B cell (primary cell): ENCODE measurements at regions not wholly inside any gene's neighbourhood (a gene's known extent, or its start where the extent isn't known, plus 50 kb on each side); places are given as distances from the start of the nearest gene placed in this dataset.

Experiments
- ATAC-seq: fragments of 200-7000 bp; cut with Tn5 transposase; one replicate; pipeline ENCODE4 v1.10.0; 2021; ENCODE audit warnings: low read depth, mild to moderate bottlenecking, moderate number of reproducible peaks, moderate library complexity
- CTCF ChIA-PET: fragments of 350-600 bp; sonication (Branson Sonifier 250); formaldehyde crosslinking; loops from one replicate; lab custom pipeline; 2021; ENCODE audit warnings: antibody characterized with exemption, inconsistent platforms; lab: Charles Lee
- POLR2A ChIA-PET: fragments of 350-600 bp; sonication (Branson Sonifier 250); formaldehyde crosslinking; loops from one replicate; lab custom pipeline; 2021; ENCODE audit warnings: antibody characterized with exemption; lab: Charles Lee
- DNase-seq: peaks from one replicate; pipeline ENCODE4 v3.0.0; 2013
- H2AFZ ChIP-seq: 2 replicates; pipeline ENCODE4 v1.6.1; 2012; ENCODE audit warnings: mild to moderate bottlenecking, low read depth, low read length; ENCODE audit not compliant: insufficient read depth, poor library complexity, severe bottlenecking
- H3K27ac ChIP-seq, 2 donors: 1 replicate in 1 of 2; 2 replicates in 1 of 2; pipeline ENCODE4 v1.5.1; 2012 to 2013; ENCODE audit warnings: low read length in 2 of 2, mild to moderate bottlenecking in 2 of 2, moderate library complexity in 1 of 2
- H3K27me3 ChIP-seq, 4 experiments: fragments of 200-600 bp in 1 of 4; sonication (generic) in 1 of 4; replicated peaks in 1 of 4; 1 replicate in 2 of 4; 2 replicates in 2 of 4; pipeline versions ENCODE4 v1.6.1 to v1.7.0; 2013 to 2016; ENCODE audit warnings: low read length in 3 of 4, mild to moderate bottlenecking in 2 of 4, mixed read lengths in 1 of 4, moderate library complexity in 1 of 4; ENCODE audit not compliant: insufficient read depth in 4 of 4, control insufficient read depth in 3 of 4; ENCODE audit errors: control extremely low read depth in 1 of 4
- H3K36me3 ChIP-seq, 2 experiments: replicated peaks in 1 of 2; 1 replicate in 1 of 2; 2 replicates in 1 of 2; pipeline versions ENCODE4 v1.6.1 to v1.7.1; 2013; ENCODE audit warnings: low read length in 1 of 2; ENCODE audit not compliant: insufficient read depth in 2 of 2, control insufficient read depth in 1 of 2; ENCODE audit errors: control extremely low read depth in 1 of 2, extremely low read depth in 1 of 2
- H3K4me1 ChIP-seq, 2 donors: fragments of 200-600 bp in 1 of 2; sonication (generic) in 1 of 2; 1 replicate in 1 of 2; 2 replicates in 1 of 2; pipeline versions ENCODE4 v1.5.1 to v1.6.1; 2013 to 2017; ENCODE audit warnings: low read length in 2 of 2; ENCODE audit not compliant: control insufficient read depth in 2 of 2, insufficient read depth in 2 of 2
- H3K4me2 ChIP-seq: replicated peaks from 2 replicates; pipeline ENCODE3; 2012; ENCODE audit warnings: mild to moderate bottlenecking, low read depth, low read length; ENCODE audit not compliant: poor library complexity, severe bottlenecking
- H3K4me3 ChIP-seq, 5 experiments: fragments of 200-600 bp in 1 of 5; sonication (generic) in 1 of 5; 1 replicate in 3 of 5; 2 replicates in 2 of 5; pipeline versions ENCODE4 v1.5.1 to v1.7.0; 2011 to 2016; ENCODE audit warnings: low read length in 4 of 5, mild to moderate bottlenecking in 4 of 5, low read depth in 2 of 5, control low read depth in 1 of 5, moderate library complexity in 1 of 5; ENCODE audit not compliant: insufficient read depth in 1 of 5; ENCODE audit errors: control extremely low read depth in 1 of 5, extremely low read depth in 1 of 5
- H3K79me2 ChIP-seq: fragments of 200-600 bp; sonication (generic); one replicate; pipeline ENCODE4 v1.6.0; 2016; ENCODE audit warnings: low read length; ENCODE audit not compliant: control insufficient read depth, insufficient read depth
- H3K9ac ChIP-seq: fragments of 200-600 bp; sonication (generic); 2 replicates; pipeline ENCODE4 v1.6.1; 2017; ENCODE audit warnings: mild to moderate bottlenecking, low read length, moderate library complexity
- H3K9me3 ChIP-seq, 3 donors: one replicate each; pipeline versions ENCODE4 v1.6.1 to v1.7.1; 2013; ENCODE audit warnings: low read length in 2 of 3; ENCODE audit not compliant: control insufficient read depth in 2 of 3, insufficient read depth in 1 of 3; ENCODE audit errors: control extremely low read depth in 1 of 3
- H4K20me1 ChIP-seq: 2 replicates; pipeline ENCODE4 v1.6.0; 2012; ENCODE audit warnings: mild to moderate bottlenecking, low read length; ENCODE audit not compliant: insufficient read depth, control insufficient read depth, poor library complexity, severe bottlenecking
- H3K27ac Mint-ChIP-seq: one replicate; pipeline ENCODE4 v1.8.0; 2021; ENCODE audit warnings: mixed read lengths
- H3K27me3 Mint-ChIP-seq: one replicate; pipeline ENCODE4 v1.8.0; 2021; ENCODE audit warnings: mixed read lengths
- H3K4me1 Mint-ChIP-seq: one replicate; pipeline ENCODE4 v1.8.0; 2021; ENCODE audit warnings: mixed read lengths
- H3K4me3 Mint-ChIP-seq: one replicate; pipeline ENCODE4 v1.8.0; 2021; ENCODE audit warnings: mixed read lengths
- H3K9me3 Mint-ChIP-seq: one replicate; pipeline ENCODE4 v1.8.0; 2022; ENCODE audit warnings: mixed read lengths; ENCODE audit not compliant: insufficient read depth
- CTCF ChIP-seq: fragments of 200-600 bp; IDR thresholded peaks from one replicate; pipeline ENCODE4 v1.8.0; 2022; ENCODE audit warnings: antibody characterized with exemption, mild to moderate bottlenecking
- EZH2 ChIP-seq: IDR thresholded peaks from 2 replicates; pipeline ENCODE4 v1.6.1; 2012; ENCODE audit warnings: borderline replicate concordance, low read depth, mild to moderate bottlenecking, moderate library complexity, low read length; ENCODE audit not compliant: insufficient read depth, poor library complexity, severe bottlenecking
- WGBS: methylation state at CpG from one replicate; pipeline ENCODE4 v1.1.5; 2013; ENCODE audit warnings: missing lambda C conversion rate; ENCODE audit not compliant: insufficient coverage; 5-methylcytosine and 5-hydroxymethylcytosine counted together
- intact Hi-C: fragments of 100-400 bp; cut with micrococcal nuclease; formaldehyde crosslinking; loops from one replicate; pipeline ENCODE4 v1.10.0; 2022

DNA sequence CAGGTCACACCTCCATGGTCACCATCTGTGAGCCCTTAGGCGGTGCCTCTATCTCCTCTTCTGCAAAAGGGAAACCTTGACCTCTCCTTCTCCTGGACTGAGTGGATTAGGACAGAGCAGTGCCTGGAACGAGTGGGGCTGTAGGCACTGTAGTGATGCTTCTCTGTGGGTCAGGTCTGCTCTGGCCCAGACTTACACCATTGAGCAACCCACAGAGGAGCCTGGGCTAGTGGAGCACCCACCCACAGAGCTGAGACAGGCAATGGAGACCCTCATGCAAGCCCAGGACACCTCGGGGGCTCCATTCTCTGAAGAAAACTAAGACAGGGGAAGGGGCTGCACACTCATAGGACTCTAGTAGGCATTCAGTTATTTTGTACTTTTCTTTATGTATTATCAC lies 400.6 kb downstream of the GADD45G start:
- peaks cover 3% of the 10 kb centered on the region for H3K9me3 Mint-ChIP-seq
- Histone ChIP-seq H3K79me2 (no peaks in the 10 kb centered on the region), H3K27ac (no peak overlapping the region), H4K20me1 (no peaks in the 10 kb centered on the region), H3K36me3 (no peaks in the 10 kb centered on the region), H3K4me3 (no peak overlapping the region), H3K27me3 (no peaks in the 10 kb centered on the region), H2AFZ (no peak overlapping the region), H3K4me2 (no peak overlapping the region), H3K9me3 (peaks cover 0 to 7% (median 6%) of the 10 kb centered on the region in 3 donors), H3K9ac (no peak overlapping the region), H3K4me1 (peaks cover 41 to 45% of the 10 kb centered on the region in 2 donors)
- CTCF ChIA-PET, result interaction anchor here (1.0 kb wide), 1 partner anchor 95 kb away, joined by 3 read pairs; no protein-coding TSS in a partner anchor
- no peaks in the 10 kb centered on the region for H3K27me3 Mint-ChIP-seq
- WGBS, result no CpG with 5 or more reads among the region's 3 CpGs
- H3K4me3 Mint-ChIP-seq, result no peak overlapping the region
- DNase-seq (no peak), ATAC-seq (no peak)
- H3K4me1 Mint-ChIP-seq, result peaks cover 40% of the 10 kb centered on the region
- POLR2A ChIA-PET, result no interaction called here
- no peak overlapping the region for H3K27ac Mint-ChIP-seq
- TF ChIP-seq EZH2, result no peak
- no peak for TF ChIP-seq CTCF
- intact Hi-C loops, result no loop called here

DNA sequence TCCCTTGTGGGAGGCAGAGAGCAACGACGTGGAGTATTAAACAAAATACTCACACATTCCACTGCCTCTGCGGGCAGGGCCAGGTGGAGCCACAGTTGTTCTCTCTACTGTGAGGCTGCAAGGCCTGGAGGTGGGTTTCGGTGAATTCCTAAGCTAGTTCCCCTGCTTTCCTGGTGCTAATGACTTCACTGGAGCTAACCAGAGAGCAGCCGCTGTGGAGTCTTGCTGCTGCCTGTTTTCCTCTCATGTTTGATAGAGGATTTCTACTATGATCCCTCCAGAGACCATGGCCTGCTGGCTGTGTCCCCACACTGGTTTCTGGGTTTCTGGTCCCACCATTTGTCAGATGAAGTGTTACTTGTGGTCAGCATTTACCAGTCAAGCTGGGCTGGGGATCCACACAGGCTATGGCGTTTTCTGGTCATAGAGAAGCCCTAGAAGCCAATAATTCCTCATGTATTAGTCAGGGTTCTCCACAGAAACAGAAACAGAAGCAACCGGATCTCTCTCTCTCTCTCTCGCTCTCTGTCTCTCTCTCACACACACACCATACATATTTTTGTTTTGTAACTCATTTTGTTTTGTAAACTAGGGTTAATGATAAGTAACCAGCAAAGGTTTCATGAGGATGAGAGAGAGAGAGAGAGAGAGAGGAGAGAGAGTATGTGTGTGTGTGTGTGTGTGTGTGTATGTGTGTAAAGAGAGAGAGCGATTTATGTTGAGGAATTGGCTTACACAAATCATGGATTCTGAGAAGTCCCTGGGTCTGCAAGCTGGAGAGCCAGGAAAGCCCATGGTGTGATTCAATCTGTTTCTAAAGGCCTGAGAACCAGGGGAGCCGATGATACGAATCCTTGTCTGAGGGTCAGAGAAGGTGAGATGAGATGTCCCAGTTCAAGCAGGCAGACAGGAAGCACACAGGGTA lies 403.0 kb downstream of the GADD45G start:
- Histone ChIP-seq H3K27ac (no peak overlapping the region), H3K4me2 (peak overlapping the region; percentile 24), H3K4me1 (peaks cover 41 to 44% of the 10 kb centered on the region in 2 donors), H3K79me2 (no peaks in the 10 kb centered on the region), H3K4me3 (no peak overlapping the region), H3K9me3 (peaks cover 0 to 7% (median 6%) of the 10 kb centered on the region in 3 donors), H4K20me1 (no peaks in the 10 kb centered on the region), H2AFZ (no peak overlapping the region), H3K27me3 (no peaks in the 10 kb centered on the region), H3K9ac (no peak overlapping the region), H3K36me3 (no peaks in the 10 kb centered on the region)
- H3K27ac Mint-ChIP-seq, result peak overlapping the region; percentile 34
- intact Hi-C loops, result loop anchor here (2.0 kb wide), 1 partner anchor 17 kb away; no protein-coding TSS in a partner anchor
- CTCF ChIA-PET, result no interaction called here
- POLR2A ChIA-PET, result no interaction called here
- DNase-seq, result no peak
- peaks cover 36% of the 10 kb centered on the region for H3K4me1 Mint-ChIP-seq
- TF ChIP-seq CTCF (no peak), EZH2 (no peak)
- WGBS, result 76% methylated on average over 7 of the region's 11 CpGs
- H3K27me3 Mint-ChIP-seq, result no peaks in the 10 kb centered on the region
- peaks cover 3% of the 10 kb centered on the region for H3K9me3 Mint-ChIP-seq
- H3K4me3 Mint-ChIP-seq, result peak overlapping the region; percentile 13
- ATAC-seq, result no peak
